ENCODE measurements at regions not wholly inside any gene's neighbourhood (a gene's known extent, or its start where the extent isn't known, plus 50 kb on each side); places are given as distances from the start of the nearest gene placed in this dataset.
A peak's percentile ranks its signal among the peaks of the same experiment; 100 is the strongest.

GRCh38 chr10:111732166-111732785, 451.3 kb downstream of the GPAM start:
- Histone ChIP-seq H3K27me3 (ENCODE audit: control insufficient read depth, insufficient read depth, low read length) (no peaks in the 10 kb centered on the region), H3K4me1 (ENCODE audit: control insufficient read depth, insufficient read depth, low read length) (no peaks in the 10 kb centered on the region), H3K27ac (ENCODE audit: low read length) (no peak overlapping the region), H3K4me3 (ENCODE audit: low read length) (no peak overlapping the region), H3K9me3 (ENCODE audit: control insufficient read depth, low read depth, low read length) (no peaks in the 10 kb centered on the region), H3K36me3 (ENCODE audit: control insufficient read depth, insufficient read depth, low read length) (no peaks in the 10 kb centered on the region)
- WGBS (ENCODE audit: insufficient coverage, low lambda C conversion rate), result no CpG with 5 or more reads among the region's 1 CpG
- no peak for DNase-seq

- H3K4me3 ChIP-seq (ENCODE audit: low read length), result no peak overlapping the region
Measured at GRCh38 chr10:111739125-111739873, 444.3 kb downstream of the GPAM start.

GRCh38 chr10:111739874-111740139, 443.8 kb downstream of the GPAM start:
- WGBS (ENCODE audit: insufficient coverage, low lambda C conversion rate), result no CpG with 5 or more reads among the region's 1 CpG
- H3K27me3 ChIP-seq (ENCODE audit: control insufficient read depth, insufficient read depth, low read length), result no peaks in the 10 kb centered on the region
- DNase-seq, result no peak
- H3K9me3 ChIP-seq (ENCODE audit: control insufficient read depth, low read depth, low read length), result no peaks in the 10 kb centered on the region
- no peaks in the 10 kb centered on the region for H3K36me3 ChIP-seq (ENCODE audit: control insufficient read depth, insufficient read depth, low read length)
- no peaks in the 10 kb centered on the region for H3K4me1 ChIP-seq (ENCODE audit: control insufficient read depth, insufficient read depth, low read length)
- H3K27ac ChIP-seq (ENCODE audit: low read length), result no peak overlapping the region
- H3K4me3 ChIP-seq (ENCODE audit: low read length), result no peak overlapping the region

More at GRCh38 chr10:111739125-111739873, 444.3 kb downstream of the GPAM start:
- no peaks in the 10 kb centered on the region for H3K4me1 ChIP-seq (ENCODE audit: control insufficient read depth, insufficient read depth, low read length)
- no peak overlapping the region for H3K27ac ChIP-seq (ENCODE audit: low read length)
- DNase-seq, result no peak
- WGBS (ENCODE audit: insufficient coverage, low lambda C conversion rate), result 100% methylated on average over 1 of the region's 6 CpGs
- no peaks in the 10 kb centered on the region for H3K27me3 ChIP-seq (ENCODE audit: control insufficient read depth, insufficient read depth, low read length)
- no peaks in the 10 kb centered on the region for H3K36me3 ChIP-seq (ENCODE audit: control insufficient read depth, insufficient read depth, low read length)
- no peaks in the 10 kb centered on the region for H3K9me3 ChIP-seq (ENCODE audit: control insufficient read depth, low read depth, low read length)

GRCh38 chr10:111745982-111746381, 437.6 kb downstream of the GPAM start:
- no peak for DNase-seq
- no peaks in the 10 kb centered on the region for H3K9me3 ChIP-seq (ENCODE audit: control insufficient read depth, low read depth, low read length)
- H3K27me3 ChIP-seq (ENCODE audit: control insufficient read depth, insufficient read depth, low read length), result no peaks in the 10 kb centered on the region
- no peaks in the 10 kb centered on the region for H3K4me1 ChIP-seq (ENCODE audit: control insufficient read depth, insufficient read depth, low read length)
- H3K4me3 ChIP-seq (ENCODE audit: low read length), result no peak overlapping the region
- no peaks in the 10 kb centered on the region for H3K36me3 ChIP-seq (ENCODE audit: control insufficient read depth, insufficient read depth, low read length)
- H3K27ac ChIP-seq (ENCODE audit: low read length), result no peak overlapping the region
- 100% methylated on average over 1 of the region's 2 CpGs for WGBS (ENCODE audit: insufficient coverage, low lambda C conversion rate)

GRCh38 chr10:111747751-111748150, 435.8 kb downstream of the GPAM start:
- Histone ChIP-seq H3K4me1 (ENCODE audit: control insufficient read depth, insufficient read depth, low read length) (no peaks in the 10 kb centered on the region), H3K27me3 (ENCODE audit: control insufficient read depth, insufficient read depth, low read length) (no peaks in the 10 kb centered on the region), H3K9me3 (ENCODE audit: control insufficient read depth, low read depth, low read length) (no peaks in the 10 kb centered on the region), H3K36me3 (ENCODE audit: control insufficient read depth, insufficient read depth, low read length) (no peaks in the 10 kb centered on the region), H3K4me3 (ENCODE audit: low read length) (no peak overlapping the region), H3K27ac (ENCODE audit: low read length) (no peak overlapping the region)
- 100% methylated on average over 1 of the region's 1 CpG for WGBS (ENCODE audit: insufficient coverage, low lambda C conversion rate)
- DNase-seq, result no peak

GRCh38 chr10:111748184-111748583, 435.4 kb downstream of the GPAM start:
- no peak for DNase-seq
- Histone ChIP-seq H3K36me3 (ENCODE audit: control insufficient read depth, insufficient read depth, low read length) (no peaks in the 10 kb centered on the region), H3K4me3 (ENCODE audit: low read length) (no peak overlapping the region), H3K27me3 (ENCODE audit: control insufficient read depth, insufficient read depth, low read length) (no peaks in the 10 kb centered on the region), H3K9me3 (ENCODE audit: control insufficient read depth, low read depth, low read length) (no peaks in the 10 kb centered on the region), H3K4me1 (ENCODE audit: control insufficient read depth, insufficient read depth, low read length) (no peaks in the 10 kb centered on the region), H3K27ac (ENCODE audit: low read length) (no peak overlapping the region)
- WGBS (ENCODE audit: insufficient coverage, low lambda C conversion rate), result 80% methylated on average over 1 of the region's 2 CpGs

- H3K27ac ChIP-seq (ENCODE audit: low read length), result no peak overlapping the region
- no peaks in the 10 kb centered on the region for H3K27me3 ChIP-seq (ENCODE audit: control insufficient read depth, insufficient read depth, low read length)
Measured at GRCh38 chr10:111750165-111750849, 433.3 kb downstream of the GPAM start.

GRCh38 chr10:111756217-111757061, 427.1 kb downstream of the GPAM start:
- peak; percentile 19 to 20 for DNase-seq
- no peak overlapping the region for H3K27ac ChIP-seq (ENCODE audit: low read length)
- peaks cover 2% of the 10 kb centered on the region for H3K27me3 ChIP-seq (ENCODE audit: control insufficient read depth, insufficient read depth, low read length)
- no peaks in the 10 kb centered on the region for H3K36me3 ChIP-seq (ENCODE audit: control insufficient read depth, insufficient read depth, low read length)
- H3K9me3 ChIP-seq (ENCODE audit: control insufficient read depth, low read depth, low read length), result no peaks in the 10 kb centered on the region
- 48% methylated on average over 6 of the region's 14 CpGs for WGBS (ENCODE audit: insufficient coverage, low lambda C conversion rate)
- no peak overlapping the region for H3K4me3 ChIP-seq (ENCODE audit: low read length)
- H3K4me1 ChIP-seq (ENCODE audit: control insufficient read depth, insufficient read depth, low read length), result no peaks in the 10 kb centered on the region

More at GRCh38 chr10:111750165-111750849, 433.3 kb downstream of the GPAM start:
- Histone ChIP-seq H3K9me3 (ENCODE audit: control insufficient read depth, low read depth, low read length) (no peaks in the 10 kb centered on the region), H3K4me3 (ENCODE audit: low read length) (no peak overlapping the region), H3K36me3 (ENCODE audit: control insufficient read depth, insufficient read depth, low read length) (no peaks in the 10 kb centered on the region), H3K4me1 (ENCODE audit: control insufficient read depth, insufficient read depth, low read length) (no peaks in the 10 kb centered on the region)
- no CpG with 5 or more reads among the region's 2 CpGs for WGBS (ENCODE audit: insufficient coverage, low lambda C conversion rate)
- DNase-seq, result no peak

- Histone ChIP-seq H3K27ac (ENCODE audit: low read length) (no peak overlapping the region), H3K4me1 (ENCODE audit: control insufficient read depth, insufficient read depth, low read length) (no peaks in the 10 kb centered on the region), H3K27me3 (ENCODE audit: control insufficient read depth, insufficient read depth, low read length) (peaks cover 2% of the 10 kb centered on the region), H3K4me3 (ENCODE audit: low read length) (no peak overlapping the region), H3K9me3 (ENCODE audit: control insufficient read depth, low read depth, low read length) (no peaks in the 10 kb centered on the region), H3K36me3 (ENCODE audit: control insufficient read depth, insufficient read depth, low read length) (no peaks in the 10 kb centered on the region)
- DNase-seq, result no peak
- WGBS (ENCODE audit: insufficient coverage, low lambda C conversion rate), result 80% methylated on average over 1 of the region's 3 CpGs
Measured at GRCh38 chr10:111758593-111758992, 425.0 kb downstream of the GPAM start.

- Histone ChIP-seq H3K36me3 (ENCODE audit: control insufficient read depth, insufficient read depth, low read length) (no peaks in the 10 kb centered on the region), H3K4me1 (ENCODE audit: control insufficient read depth, insufficient read depth, low read length) (no peaks in the 10 kb centered on the region), H3K27ac (ENCODE audit: low read length) (no peak overlapping the region), H3K4me3 (ENCODE audit: low read length) (no peak overlapping the region), H3K9me3 (ENCODE audit: control insufficient read depth, low read depth, low read length) (no peaks in the 10 kb centered on the region), H3K27me3 (ENCODE audit: control insufficient read depth, insufficient read depth, low read length) (peaks cover 2% of the 10 kb centered on the region)
- DNase-seq, result no peak
- WGBS (ENCODE audit: insufficient coverage, low lambda C conversion rate), result no CpG with 5 or more reads among the region's 4 CpGs
Measured at GRCh38 chr10:111762114-111762513, 421.5 kb downstream of the GPAM start.
